Adrenal gland (tissue), 5 donors: ENCODE measurements at regions not wholly inside any gene's neighbourhood (a gene's known extent, or its start where the extent isn't known, plus 50 kb on each side); places are given as distances from the start of the nearest gene placed in this dataset.

Experiments used
- POLR2A ChIP-seq, 2 donors: fragments of 450-650 bp; IDR thresholded peaks; one replicate each; pipeline ENCODE4 v1.6.1; 2017; ENCODE audit warnings: antibody characterized with exemption in 2 of 2, mild to moderate bottlenecking in 2 of 2, moderate library complexity in 1 of 2
- TF ChIP-seq, protein P1 (sequence below), 6 experiments: fragments of 450-650 bp in 4 of 6; fragments of 200-600 bp in 2 of 6; sonication (generic) in 1 of 6; IDR thresholded peaks; 1 replicate in 5 of 6; 2 replicates in 1 of 6; pipeline versions ENCODE4 v1.5.1 to v1.8.0; 2016 to 2021; ENCODE audit warnings: antibody characterized with exemption in 6 of 6, mild to moderate bottlenecking in 2 of 6, moderate library complexity in 1 of 6
- donor health status: DM: no; HTN: no; CAD: no.

DNA sequence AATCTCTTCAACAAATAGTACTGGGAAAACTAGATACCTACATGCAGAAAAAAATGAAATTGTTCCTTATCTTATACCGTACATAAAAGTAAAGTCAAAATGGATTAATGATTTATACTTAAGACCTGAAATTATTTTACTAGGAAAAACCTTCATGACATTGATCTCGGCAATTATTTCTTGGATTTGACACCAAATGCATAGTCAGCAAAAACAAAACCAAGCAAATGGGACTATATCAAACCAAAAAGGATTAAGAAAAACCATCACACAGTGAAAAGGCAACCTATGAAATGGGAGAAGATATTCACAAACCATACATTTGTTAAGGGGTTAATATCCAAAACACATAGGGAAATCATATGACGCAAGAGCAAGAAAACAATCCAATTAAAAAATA is 433.6 kb downstream of the LRATD1 start:
- TF ChIP-seq, protein P1, sequence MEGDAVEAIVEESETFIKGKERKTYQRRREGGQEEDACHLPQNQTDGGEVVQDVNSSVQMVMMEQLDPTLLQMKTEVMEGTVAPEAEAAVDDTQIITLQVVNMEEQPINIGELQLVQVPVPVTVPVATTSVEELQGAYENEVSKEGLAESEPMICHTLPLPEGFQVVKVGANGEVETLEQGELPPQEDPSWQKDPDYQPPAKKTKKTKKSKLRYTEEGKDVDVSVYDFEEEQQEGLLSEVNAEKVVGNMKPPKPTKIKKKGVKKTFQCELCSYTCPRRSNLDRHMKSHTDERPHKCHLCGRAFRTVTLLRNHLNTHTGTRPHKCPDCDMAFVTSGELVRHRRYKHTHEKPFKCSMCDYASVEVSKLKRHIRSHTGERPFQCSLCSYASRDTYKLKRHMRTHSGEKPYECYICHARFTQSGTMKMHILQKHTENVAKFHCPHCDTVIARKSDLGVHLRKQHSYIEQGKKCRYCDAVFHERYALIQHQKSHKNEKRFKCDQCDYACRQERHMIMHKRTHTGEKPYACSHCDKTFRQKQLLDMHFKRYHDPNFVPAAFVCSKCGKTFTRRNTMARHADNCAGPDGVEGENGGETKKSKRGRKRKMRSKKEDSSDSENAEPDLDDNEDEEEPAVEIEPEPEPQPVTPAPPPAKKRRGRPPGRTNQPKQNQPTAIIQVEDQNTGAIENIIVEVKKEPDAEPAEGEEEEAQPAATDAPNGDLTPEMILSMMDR (IDR thresholded peaks at IDR 0.05), result no peak
- TF ChIP-seq POLR2A (IDR thresholded peaks at IDR 0.05), result no peak
